Panc1 (cell line): ENCODE measurements at regions not wholly inside any gene's neighbourhood (a gene's known extent, or its start where the extent isn't known, plus 50 kb on each side); places are given as distances from the start of the nearest gene placed in this dataset.

Experiments used
- CTCF ChIP-seq: fragments of 450-650 bp; IDR thresholded peaks from 2 replicates; pipeline ENCODE4 v1.5.1; 2017; ENCODE audit warnings: mild to moderate bottlenecking
- POLR2AphosphoS5 ChIP-seq: IDR thresholded peaks from 2 replicates; pipeline ENCODE4 v1.6.1; 2012; ENCODE audit warnings: mild to moderate bottlenecking, low read depth, low read length, moderate library complexity
- SIN3A ChIP-seq: IDR thresholded peaks from 2 replicates; pipeline ENCODE4 v1.6.1; 2012; ENCODE audit warnings: low read depth, mild to moderate bottlenecking, low read length, moderate library complexity, borderline replicate concordance; ENCODE audit not compliant: insufficient read depth

DNA sequence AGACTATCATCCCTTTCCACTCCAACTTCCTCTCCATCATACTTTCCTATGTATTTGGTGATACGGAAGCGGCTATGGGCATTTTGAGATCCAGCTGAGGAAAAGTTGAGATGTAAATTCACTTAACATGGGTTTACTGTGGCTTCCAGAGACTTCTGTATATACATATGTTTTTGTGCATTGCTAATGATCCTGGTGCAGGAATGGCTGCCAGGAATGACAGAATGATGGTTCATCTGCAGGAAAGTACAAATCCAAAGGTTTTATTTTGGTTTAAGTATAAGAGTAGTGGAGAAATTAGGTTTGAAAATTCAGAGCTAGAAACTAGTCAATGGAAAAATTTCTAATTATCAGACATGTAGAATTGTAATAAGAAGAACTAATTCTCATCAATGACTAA is 95.0 kb upstream of the PAM start:
- no peak for TF ChIP-seq CTCF
- no peak for TF ChIP-seq SIN3A
- TF ChIP-seq POLR2AphosphoS5 = no peak
